Right cardiac atrium (tissue), 5 donors: ENCODE measurements at regions not wholly inside any gene's neighbourhood (a gene's known extent, or its start where the extent isn't known, plus 50 kb on each side); places are given as distances from the start of the nearest gene placed in this dataset.

Experiments used
- ATAC-seq, 2 donors: fragments of 200-7000 bp; cut with Tn5 transposase; one replicate each; pipeline versions ENCODE4 v1.8.0 to v1.9.1; 2020; ENCODE audit warnings: moderate library complexity in 2 of 2, mild to moderate bottlenecking in 1 of 2
- DNase-seq, 3 donors: peaks; one replicate each; pipeline ENCODE4 v3.0.0-alpha.2; 2020
- H3K27ac ChIP-seq: one replicate; pipeline ENCODE4 v1.5.1; 2013; ENCODE audit warnings: mild to moderate bottlenecking, low read length, control low read depth, moderate library complexity
- H3K27me3 ChIP-seq: one replicate; pipeline ENCODE4 v1.6.1; 2013; ENCODE audit not compliant: control insufficient read depth, insufficient read depth
- H3K4me1 ChIP-seq: one replicate; pipeline ENCODE4 v1.6.1; 2013; ENCODE audit warnings: low read length; ENCODE audit not compliant: control insufficient read depth, insufficient read depth
- H3K4me3 ChIP-seq: one replicate; pipeline ENCODE4 v1.5.1; 2013; ENCODE audit warnings: low read length, control low read depth
- H3K9me3 ChIP-seq: one replicate; pipeline ENCODE4 v1.6.1; 2013; ENCODE audit warnings: low read length; ENCODE audit not compliant: control insufficient read depth
- WGBS: extraction: QIAGEN DNeasy Blood & Tissue Kit; methylation state at CpG from one replicate; pipeline ENCODE4 v1.1.7; 2013; 5-methylcytosine and 5-hydroxymethylcytosine counted together
- intact Hi-C, 4 donors: fragments of 100-400 bp; cut with DNase I; formaldehyde crosslinking; loops; one replicate each; pipeline versions ENCODE4 v1.11.0 to v1.14.0; 2022 to 2023
- donor health status: healthy with polysubstance abuse.
- donor health status: DM: no; HTN: yes; CAD: no.
- donor health status: DM: no; HTN: no; CAD: no.
- donor health status: DM: no; HTN: yes; CAD: no; lungs with severe emphysema.
- donor health status: DM: yes; HTN: yes; CAD: no.

DNA sequence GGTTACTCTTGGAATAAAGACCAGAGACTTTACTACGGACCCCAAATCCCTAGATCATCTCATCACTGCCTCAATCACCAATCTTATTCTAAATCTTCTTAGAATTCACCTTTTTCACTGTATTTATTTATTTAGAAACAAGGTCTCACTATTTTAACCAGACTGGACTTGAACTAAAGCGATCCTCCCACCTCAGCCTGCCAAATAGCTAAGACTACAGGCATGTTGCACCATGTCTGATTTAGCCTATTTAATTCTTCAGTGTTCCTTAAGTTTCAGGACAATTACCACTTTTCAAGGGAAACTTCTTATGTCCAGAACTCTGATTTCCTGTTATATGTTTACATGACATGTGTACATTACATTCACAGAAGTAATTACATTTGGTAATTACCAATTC lies 238.0 kb upstream of the COL8A1 start:
- H3K27ac ChIP-seq = no peak overlapping the region
- intact Hi-C loops = no loop called here
- no peak overlapping the region for H3K4me3 ChIP-seq
- H3K4me1 ChIP-seq = no peaks in the 10 kb centered on the region
- DNase-seq (no peak), ATAC-seq (no peak)
- H3K9me3 ChIP-seq = no peaks in the 10 kb centered on the region
- no peaks in the 10 kb centered on the region for H3K27me3 ChIP-seq
- WGBS = 81% methylated on average over 2 of the region's 2 CpGs

DNA sequence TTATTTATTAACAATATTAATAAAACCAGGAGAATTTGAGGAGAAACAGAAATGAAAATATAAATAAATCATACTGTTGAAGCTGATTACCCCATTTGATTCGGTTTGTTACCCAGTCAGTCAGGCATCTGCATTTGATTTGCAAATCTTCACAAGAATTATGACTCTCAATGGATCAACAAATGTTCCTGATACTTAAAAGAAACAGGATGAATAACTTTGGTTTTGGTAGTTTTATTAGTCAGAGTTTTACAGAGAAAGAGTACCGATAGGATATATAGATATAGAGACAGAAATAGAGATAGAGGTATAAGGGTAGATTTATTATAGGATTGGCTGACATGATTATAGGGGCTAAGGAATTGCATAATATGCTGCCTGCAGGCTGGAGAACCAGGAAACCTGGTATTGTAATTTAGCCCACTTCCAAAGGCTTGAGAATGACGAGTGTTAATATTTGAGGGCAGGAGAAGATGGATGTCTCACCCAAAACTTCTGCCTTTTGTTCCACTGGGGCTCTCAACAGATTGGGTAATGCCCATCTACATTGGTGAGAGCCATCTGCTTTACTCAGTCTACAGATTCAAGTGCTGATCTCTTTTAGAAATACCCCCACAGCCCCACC lies 241.6 kb upstream of the COL8A1 start:
- H3K27ac ChIP-seq = no peak overlapping the region
- H3K4me3 ChIP-seq = no peak overlapping the region
- intact Hi-C loops = no loop called here
- H3K4me1 ChIP-seq = no peaks in the 10 kb centered on the region
- no peaks in the 10 kb centered on the region for H3K9me3 ChIP-seq
- DNase-seq = no peak
- ATAC-seq = no peak
- WGBS = 78% methylated on average over 3 of the region's 3 CpGs
- no peaks in the 10 kb centered on the region for H3K27me3 ChIP-seq

DNA sequence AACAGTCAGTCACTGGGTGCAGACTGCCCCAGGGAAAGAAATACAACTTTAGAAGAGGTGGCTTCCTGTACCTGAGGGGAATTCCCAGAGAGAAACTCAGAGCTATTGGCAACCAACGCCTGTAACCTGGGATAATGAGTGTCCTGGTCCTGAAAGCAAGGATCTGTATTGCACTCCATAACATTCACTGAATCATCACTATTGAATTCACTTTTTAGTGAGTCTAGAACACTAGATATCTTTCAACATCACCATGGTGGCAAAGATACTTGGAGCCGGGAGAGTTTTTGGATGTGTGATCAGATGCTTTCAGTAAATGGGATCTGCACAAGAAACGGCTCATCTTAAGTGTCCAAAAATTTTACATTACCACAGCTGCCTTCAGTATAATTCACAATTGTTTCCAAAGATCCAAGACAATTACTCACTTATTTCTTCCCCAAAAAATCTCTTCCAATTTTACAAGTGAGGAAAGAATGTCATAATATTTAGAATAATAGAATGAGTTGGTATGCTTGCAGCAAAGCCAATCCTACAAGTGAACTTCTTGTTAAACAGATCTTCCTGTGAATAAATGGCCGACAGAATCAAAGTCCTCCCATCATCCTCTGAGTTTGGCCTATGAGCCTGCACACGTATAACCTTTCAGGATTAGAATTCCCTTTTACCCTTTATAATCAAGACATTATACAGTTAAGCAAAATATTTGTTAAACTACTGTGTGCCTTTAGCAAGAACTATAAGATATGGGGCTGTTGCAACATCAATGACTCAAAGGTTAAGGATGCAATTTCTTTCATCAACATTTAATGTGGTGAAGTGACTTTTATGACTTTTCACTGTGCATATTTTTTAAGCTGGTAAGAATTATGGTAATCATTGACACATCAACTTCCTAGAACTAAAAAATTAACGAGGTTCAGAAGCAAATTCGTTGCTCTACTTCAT lies 243.3 kb upstream of the COL8A1 start:
- no peaks in the 10 kb centered on the region for H3K27me3 ChIP-seq
- WGBS = 61% methylated on average over 7 of the region's 7 CpGs
- intact Hi-C loops = no loop called here

DNA sequence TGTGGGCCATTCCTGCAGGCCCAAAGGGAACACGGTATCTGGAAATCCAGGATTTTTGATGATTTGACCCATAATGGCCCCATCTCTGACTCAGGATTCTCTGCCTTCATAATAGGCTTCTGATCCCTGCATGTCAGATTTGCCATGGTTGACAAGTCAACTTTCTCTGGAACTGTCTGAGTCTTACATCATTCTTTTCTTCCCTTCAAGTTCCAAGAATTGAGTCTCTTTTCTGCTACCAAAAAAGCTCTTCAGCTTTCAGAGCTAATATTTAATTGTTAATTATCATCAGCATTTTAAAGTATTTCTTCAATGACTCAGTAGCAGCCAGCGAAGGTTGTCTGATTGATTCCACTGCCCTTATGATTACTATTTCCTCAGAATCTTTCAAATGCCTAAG lies 244.4 kb upstream of the COL8A1 start:
- H3K4me3 ChIP-seq = no peak overlapping the region
- DNase-seq = no peak
- no peak for ATAC-seq
- no peaks in the 10 kb centered on the region for H3K9me3 ChIP-seq
- H3K27ac ChIP-seq = no peak overlapping the region
- no peaks in the 10 kb centered on the region for H3K4me1 ChIP-seq
- WGBS = 75% methylated on average over 2 of the region's 2 CpGs
- no peaks in the 10 kb centered on the region for H3K27me3 ChIP-seq
- intact Hi-C loops = no loop called here

More for the DNA sequence above, 243.3 kb upstream of the COL8A1 start:
- H3K4me1 ChIP-seq = no peaks in the 10 kb centered on the region
- DNase-seq = no peak
- H3K27ac ChIP-seq = no peak overlapping the region
- peak in 1 of 2 donors; percentile 31 for ATAC-seq
- H3K4me3 ChIP-seq = no peak overlapping the region
- no peaks in the 10 kb centered on the region for H3K9me3 ChIP-seq

DNA sequence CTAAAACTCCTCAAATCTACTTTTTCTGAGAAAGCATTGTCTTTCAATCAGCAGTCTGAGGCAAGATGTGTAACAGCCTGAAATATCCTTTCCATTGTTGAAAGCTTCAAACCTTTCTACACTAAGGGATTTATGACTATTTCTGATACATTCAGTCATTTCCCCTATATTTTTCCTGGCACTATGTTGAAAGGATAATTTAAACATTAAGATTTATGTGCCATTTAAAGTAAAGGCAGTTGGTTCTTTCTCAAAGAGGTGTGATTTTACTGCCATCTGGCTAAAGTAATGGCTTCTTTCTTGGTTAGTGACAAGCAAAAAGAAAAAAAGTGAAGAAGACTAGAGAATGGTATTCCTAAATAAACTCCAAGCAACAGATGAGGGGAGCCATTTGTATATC lies 249.6 kb upstream of the COL8A1 start:
- no peaks in the 10 kb centered on the region for H3K4me1 ChIP-seq
- intact Hi-C loops = no loop called here
- H3K4me3 ChIP-seq = no peak overlapping the region
- H3K27ac ChIP-seq = no peak overlapping the region
- no peaks in the 10 kb centered on the region for H3K27me3 ChIP-seq
- H3K9me3 ChIP-seq = no peaks in the 10 kb centered on the region
- no peak for ATAC-seq
- no peak for DNase-seq

DNA sequence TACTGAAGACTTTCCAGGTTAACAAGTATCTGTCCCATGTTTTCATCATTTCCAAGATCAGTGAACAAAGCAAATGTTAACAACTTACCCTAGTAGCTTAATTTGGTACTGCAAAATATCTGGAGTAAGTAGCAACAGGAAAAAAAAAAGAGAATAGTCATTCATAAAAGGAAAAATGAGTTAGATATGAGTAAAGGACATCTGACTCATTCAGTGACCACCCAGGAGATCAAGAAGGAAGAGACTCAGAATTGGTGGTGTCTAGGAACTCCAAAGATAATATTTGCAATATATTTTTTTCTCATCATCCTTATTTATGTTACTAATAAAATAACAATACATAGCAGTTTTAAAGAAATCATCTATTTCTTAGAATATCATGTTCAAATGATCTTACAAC lies 253.8 kb upstream of the COL8A1 start:
- H3K9me3 ChIP-seq = no peaks in the 10 kb centered on the region
- DNase-seq (no peak), ATAC-seq (no peak)
- H3K27ac ChIP-seq = no peak overlapping the region
- no peaks in the 10 kb centered on the region for H3K4me1 ChIP-seq
- no peak overlapping the region for H3K4me3 ChIP-seq
- intact Hi-C loops = no loop called here
- no peaks in the 10 kb centered on the region for H3K27me3 ChIP-seq

DNA sequence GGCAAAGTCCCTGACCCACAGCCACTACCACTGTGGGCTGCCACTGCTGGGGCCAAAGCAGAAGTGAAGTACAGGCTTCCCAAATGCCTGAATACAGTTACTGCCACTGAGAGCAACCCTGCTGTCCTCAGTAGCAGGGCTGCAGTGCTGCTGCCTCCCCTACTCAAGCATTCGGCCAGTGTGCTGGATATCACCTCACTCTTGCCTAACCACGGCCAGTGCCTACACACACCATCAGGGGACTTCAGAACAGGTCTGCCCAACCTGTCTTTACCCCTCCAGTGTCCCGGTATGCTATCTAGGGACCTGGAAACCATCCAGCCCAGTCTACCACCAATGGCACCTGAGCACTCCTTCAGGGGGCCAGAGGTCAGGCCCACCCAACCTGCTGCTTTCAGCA lies 261.5 kb upstream of the COL8A1 start:
- 90% methylated on average over 3 of the region's 3 CpGs for WGBS

DNA sequence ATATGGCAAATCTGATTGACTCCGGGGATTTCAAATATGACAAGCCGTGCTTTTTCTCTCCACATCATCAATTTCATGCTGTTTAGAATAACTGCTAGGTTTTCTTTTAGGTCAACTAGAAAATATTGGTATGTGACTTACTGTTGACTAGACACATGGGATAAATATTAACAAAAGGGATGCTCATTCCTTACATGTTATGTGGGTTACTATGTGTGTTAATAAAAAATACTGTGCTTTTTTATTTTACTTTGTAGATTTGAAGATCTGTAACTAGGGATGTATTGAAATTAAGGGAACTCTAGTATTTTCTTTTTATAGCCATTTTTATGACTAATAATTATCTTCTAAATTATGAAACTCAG lies 264.6 kb upstream of the COL8A1 start:
- H3K27ac ChIP-seq = no peak overlapping the region
- H3K4me3 ChIP-seq = no peak overlapping the region
- DNase-seq = no peak
- H3K4me1 ChIP-seq = no peaks in the 10 kb centered on the region
- intact Hi-C loops = no loop called here
- no peaks in the 10 kb centered on the region for H3K9me3 ChIP-seq
- no peak for ATAC-seq
- H3K27me3 ChIP-seq = no peaks in the 10 kb centered on the region
- 88% methylated on average over 2 of the region's 2 CpGs for WGBS

More for the DNA sequence above, 261.5 kb upstream of the COL8A1 start:
- DNase-seq (no peak), ATAC-seq (no peak)
- H3K4me3 ChIP-seq = no peak overlapping the region
- H3K9me3 ChIP-seq = no peaks in the 10 kb centered on the region
- intact Hi-C loops = no loop called here
- no peaks in the 10 kb centered on the region for H3K27me3 ChIP-seq
- H3K27ac ChIP-seq = no peak overlapping the region
- no peaks in the 10 kb centered on the region for H3K4me1 ChIP-seq

DNA sequence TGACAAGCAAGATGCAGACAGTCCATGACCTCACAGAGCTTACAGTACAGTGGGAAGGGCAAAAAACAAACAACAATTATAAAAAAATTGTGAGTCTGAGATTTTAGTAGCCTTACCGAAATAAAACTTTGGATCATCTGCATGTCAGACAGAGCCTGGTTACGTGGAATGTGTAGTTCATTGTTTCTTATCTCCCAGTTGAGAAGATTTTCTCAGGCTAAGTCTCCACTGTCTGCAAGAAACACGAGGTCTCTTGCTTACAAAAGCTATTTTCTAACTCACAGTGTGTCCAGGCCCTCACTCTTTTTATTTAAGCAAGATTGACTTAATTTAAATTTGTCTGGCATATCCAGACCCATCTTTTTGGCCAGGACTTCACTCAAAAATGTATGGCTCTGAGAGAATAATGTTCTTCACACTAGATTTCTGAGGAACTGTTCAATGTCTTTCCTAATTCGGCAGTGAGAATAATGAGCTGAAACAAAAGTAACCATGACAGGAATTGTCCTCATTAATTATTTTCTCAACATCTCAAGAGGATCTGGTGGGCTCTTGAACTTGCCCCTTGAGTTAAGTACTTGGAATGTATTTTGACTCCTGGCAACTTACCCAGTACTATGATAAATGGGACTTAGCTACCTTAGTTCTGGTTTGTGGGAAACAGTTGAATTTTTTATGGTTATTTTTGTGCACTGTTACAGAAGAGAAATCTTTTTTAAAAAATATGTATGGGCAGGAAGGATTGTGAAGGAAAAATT lies 265.1 kb upstream of the COL8A1 start:
- 44% methylated on average over 4 of the region's 4 CpGs for WGBS
- intact Hi-C loops = no loop called here
- no peaks in the 10 kb centered on the region for H3K9me3 ChIP-seq
- H3K27me3 ChIP-seq = no peaks in the 10 kb centered on the region
- no peak overlapping the region for H3K27ac ChIP-seq
- DNase-seq (no peak), ATAC-seq (no peak)
- no peak overlapping the region for H3K4me3 ChIP-seq
- H3K4me1 ChIP-seq = no peaks in the 10 kb centered on the region

DNA sequence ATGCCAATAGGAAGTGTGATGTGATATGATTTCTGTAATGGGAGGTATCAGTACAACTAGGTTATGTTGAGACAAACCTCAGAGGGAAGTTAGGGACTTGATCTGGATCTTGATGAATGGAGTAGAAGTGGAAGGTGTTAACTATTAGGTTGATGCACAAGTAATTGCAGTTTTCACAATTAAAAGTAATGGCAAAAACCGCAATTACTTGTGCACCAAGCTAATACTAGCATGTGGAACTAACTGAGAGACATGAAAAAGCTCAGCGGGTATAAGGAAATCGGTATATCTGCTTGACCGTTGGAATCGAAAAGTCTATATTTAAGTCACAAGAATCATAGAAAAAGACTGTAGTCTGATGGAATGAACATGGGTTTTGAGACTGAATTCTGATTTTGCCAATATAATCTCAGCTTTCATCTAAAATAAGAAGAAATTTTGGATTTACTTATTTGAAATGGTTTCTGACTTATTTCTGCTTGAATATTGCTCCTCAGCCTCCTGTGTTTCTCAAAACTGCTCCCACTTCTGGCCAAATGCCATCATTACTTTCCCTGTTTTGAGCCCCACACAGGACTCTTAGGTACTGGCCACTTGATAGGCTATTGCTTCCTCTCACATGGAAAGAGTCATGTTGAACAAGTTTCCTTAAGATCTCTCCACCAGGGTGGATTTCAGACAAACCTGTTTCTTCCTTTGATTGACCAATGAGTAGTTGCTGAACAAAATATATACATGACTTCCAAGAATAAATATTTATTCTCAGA lies 271.5 kb upstream of the COL8A1 start:
- Histone ChIP-seq H3K4me3 (no peak overlapping the region), H3K9me3 (no peaks in the 10 kb centered on the region), H3K27me3 (no peaks in the 10 kb centered on the region), H3K4me1 (no peaks in the 10 kb centered on the region), H3K27ac (no peak overlapping the region)
- intact Hi-C loops = no loop called here
- DNase-seq (no peak), ATAC-seq (no peak)
- WGBS = 68% methylated on average over 5 of the region's 5 CpGs

DNA sequence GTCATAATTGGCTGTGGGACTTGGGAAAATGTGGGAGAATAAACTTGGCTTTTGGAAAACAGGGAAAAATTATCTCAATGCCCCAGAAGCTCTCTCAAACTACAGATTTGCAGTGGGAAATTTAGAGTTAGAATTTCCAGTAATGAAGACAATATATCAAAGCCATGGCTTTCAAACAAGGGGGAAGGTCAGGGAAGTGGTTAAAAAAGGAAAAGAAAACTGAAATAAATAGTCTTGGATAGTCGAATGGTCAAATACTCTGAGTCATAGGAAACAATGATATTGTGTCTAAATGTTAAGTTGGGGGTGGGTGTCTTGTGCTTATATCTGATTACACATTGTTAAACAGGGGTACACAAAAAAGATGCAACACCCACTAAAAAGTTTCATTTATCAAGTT lies 272.4 kb upstream of the COL8A1 start:
- no peak overlapping the region for H3K27ac ChIP-seq
- H3K27me3 ChIP-seq = no peaks in the 10 kb centered on the region
- H3K4me3 ChIP-seq = no peak overlapping the region
- DNase-seq (no peak), ATAC-seq (no peak)
- H3K9me3 ChIP-seq = no peaks in the 10 kb centered on the region
- intact Hi-C loops = no loop called here
- WGBS = 24% methylated on average over 1 of the region's 1 CpG
- no peaks in the 10 kb centered on the region for H3K4me1 ChIP-seq
